Kidney epithelial cell (primary cell): ENCODE measurements at regions not wholly inside any gene's neighbourhood (a gene's known extent, or its start where the extent isn't known, plus 50 kb on each side); places are given as distances from the start of the nearest gene placed in this dataset.

Source experiments
- DNase-seq: peaks from one replicate; pipeline ENCODE4 v3.0.0-alpha.2; 2010; ENCODE audit warnings: low read depth
- H3K27me3 ChIP-seq: 2 replicates; pipeline ENCODE4 v1.6.0; 2011; ENCODE audit warnings: low read length; ENCODE audit not compliant: control insufficient read depth, insufficient read depth
- H3K36me3 ChIP-seq: 2 replicates; pipeline ENCODE4 v1.5.1; 2011; ENCODE audit warnings: low read length; ENCODE audit not compliant: control insufficient read depth, insufficient read depth
- H3K4me3 ChIP-seq: 2 replicates; pipeline ENCODE4 v1.5.1; 2011; ENCODE audit warnings: low read depth, mild to moderate bottlenecking, control low read depth, low read length
- TF ChIP-seq, protein P1 (sequence below): IDR thresholded peaks from 2 replicates; pipeline ENCODE4 v1.5.1; 2011; ENCODE audit warnings: mild to moderate bottlenecking, moderate library complexity, low read length, control low read depth, inconsistent platforms; ENCODE audit not compliant: insufficient read depth, poor library complexity, severe bottlenecking

GRCh38 chr2:83478037-83478436 lies 981.0 kb downstream of the SUCLG1 start:
- TF ChIP-seq, protein P1, sequence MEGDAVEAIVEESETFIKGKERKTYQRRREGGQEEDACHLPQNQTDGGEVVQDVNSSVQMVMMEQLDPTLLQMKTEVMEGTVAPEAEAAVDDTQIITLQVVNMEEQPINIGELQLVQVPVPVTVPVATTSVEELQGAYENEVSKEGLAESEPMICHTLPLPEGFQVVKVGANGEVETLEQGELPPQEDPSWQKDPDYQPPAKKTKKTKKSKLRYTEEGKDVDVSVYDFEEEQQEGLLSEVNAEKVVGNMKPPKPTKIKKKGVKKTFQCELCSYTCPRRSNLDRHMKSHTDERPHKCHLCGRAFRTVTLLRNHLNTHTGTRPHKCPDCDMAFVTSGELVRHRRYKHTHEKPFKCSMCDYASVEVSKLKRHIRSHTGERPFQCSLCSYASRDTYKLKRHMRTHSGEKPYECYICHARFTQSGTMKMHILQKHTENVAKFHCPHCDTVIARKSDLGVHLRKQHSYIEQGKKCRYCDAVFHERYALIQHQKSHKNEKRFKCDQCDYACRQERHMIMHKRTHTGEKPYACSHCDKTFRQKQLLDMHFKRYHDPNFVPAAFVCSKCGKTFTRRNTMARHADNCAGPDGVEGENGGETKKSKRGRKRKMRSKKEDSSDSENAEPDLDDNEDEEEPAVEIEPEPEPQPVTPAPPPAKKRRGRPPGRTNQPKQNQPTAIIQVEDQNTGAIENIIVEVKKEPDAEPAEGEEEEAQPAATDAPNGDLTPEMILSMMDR, result no peak
- no peaks in the 10 kb centered on the region for H3K27me3 ChIP-seq
- H3K4me3 ChIP-seq, result no peak overlapping the region
- DNase-seq, result no peak
- no peaks in the 10 kb centered on the region for H3K36me3 ChIP-seq

DNA sequence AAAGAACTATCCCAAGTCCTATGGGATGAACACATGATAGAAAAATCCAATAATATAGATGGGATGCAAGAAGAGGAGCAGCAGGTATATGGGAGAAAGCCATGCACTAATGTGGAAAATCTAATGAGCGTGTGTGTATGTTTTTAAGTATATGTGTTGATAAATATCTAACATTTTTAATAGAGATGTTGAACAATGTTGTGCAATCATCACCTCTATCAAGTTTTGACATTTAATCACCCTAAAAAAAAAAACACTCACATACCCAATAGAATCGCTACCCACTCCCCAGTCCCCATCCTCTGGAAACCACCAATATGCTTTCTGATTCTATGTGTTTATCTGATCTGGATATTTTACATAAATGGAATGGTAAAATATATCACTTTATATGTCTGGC lies 983.7 kb downstream of the SUCLG1 start:
- no peak overlapping the region for H3K4me3 ChIP-seq
- TF ChIP-seq, protein P1, result no peak
- no peaks in the 10 kb centered on the region for H3K27me3 ChIP-seq
- H3K36me3 ChIP-seq, result no peaks in the 10 kb centered on the region
- no peak for DNase-seq

GRCh38 chr2:83471655-83472054 lies 987.4 kb downstream of the SUCLG1 start:
- TF ChIP-seq, protein P1, result no peak
- Histone ChIP-seq H3K36me3 (no peaks in the 10 kb centered on the region), H3K4me3 (no peak overlapping the region), H3K27me3 (no peaks in the 10 kb centered on the region)
- DNase-seq, result no peak

- H3K36me3 ChIP-seq, result no peaks in the 10 kb centered on the region
- TF ChIP-seq, protein P1, result no peak
- DNase-seq, result no peak
- H3K4me3 ChIP-seq, result no peak overlapping the region
- no peaks in the 10 kb centered on the region for H3K27me3 ChIP-seq
Observed at GRCh38 chr2:83470928-83471327, 988.2 kb downstream of the SUCLG1 start.

DNA sequence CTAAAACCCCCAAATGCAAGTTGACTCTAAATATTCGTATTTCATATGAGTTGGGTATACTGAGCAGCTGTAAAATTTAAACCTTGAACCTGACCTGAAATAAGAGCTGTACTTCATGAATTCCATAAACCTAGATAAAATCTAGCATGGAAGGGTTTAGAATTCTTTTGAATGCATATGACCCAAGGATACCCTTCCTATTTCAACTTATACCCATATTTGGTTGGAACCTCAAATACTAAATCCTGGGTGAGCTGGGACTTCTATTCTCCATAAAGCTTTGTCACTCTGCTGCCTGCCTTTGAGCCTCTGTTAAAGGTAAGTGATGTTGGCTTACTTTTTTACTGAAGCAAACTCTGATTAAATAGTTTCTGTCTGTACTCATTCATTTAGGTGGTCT lies 994.6 kb downstream of the SUCLG1 start:
- TF ChIP-seq, protein P1, result no peak
- Histone ChIP-seq H3K27me3 (no peaks in the 10 kb centered on the region), H3K4me3 (no peak overlapping the region), H3K36me3 (no peaks in the 10 kb centered on the region)
- DNase-seq, result no peak

- no peak overlapping the region for H3K4me3 ChIP-seq
- H3K36me3 ChIP-seq, result no peaks in the 10 kb centered on the region
- no peaks in the 10 kb centered on the region for H3K27me3 ChIP-seq
- TF ChIP-seq, protein P1, result no peak
- no peak for DNase-seq
Observed at GRCh38 chr2:83462881-83463280, 996.2 kb downstream of the SUCLG1 start.
